ENCODE measurements at regions not wholly inside any gene's neighbourhood (a gene's known extent, or its start where the extent isn't known, plus 50 kb on each side); places are given as distances from the start of the nearest gene placed in this dataset.

DNA sequence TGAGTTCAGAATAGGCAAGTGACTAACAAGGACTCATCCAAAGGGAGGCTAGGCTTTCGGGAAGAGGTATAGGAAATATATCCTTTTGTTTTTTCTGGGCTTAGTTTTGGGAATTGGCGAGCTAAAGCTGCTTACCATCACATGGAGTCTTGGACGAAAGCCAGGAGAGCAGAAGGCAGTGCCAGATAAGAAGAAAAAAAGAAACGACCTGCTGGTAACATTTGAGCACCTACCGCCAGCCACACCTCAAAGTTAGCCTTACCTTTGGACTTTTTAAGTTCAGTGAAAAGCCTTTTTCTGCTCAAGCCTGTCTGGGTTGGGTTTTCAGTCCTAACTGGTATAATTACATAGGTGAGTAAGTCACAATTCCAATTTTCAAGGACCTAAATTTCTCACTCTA lies 85.1 kb upstream of the LCORL start:
- CTCF ChIA-PET = no interaction called here
- dilution Hi-C loops (cut with MboI; ENCODE audit: extremely low pct_ligation_motif_present, low sequenced_read_pairs) = no loop called here

DNA sequence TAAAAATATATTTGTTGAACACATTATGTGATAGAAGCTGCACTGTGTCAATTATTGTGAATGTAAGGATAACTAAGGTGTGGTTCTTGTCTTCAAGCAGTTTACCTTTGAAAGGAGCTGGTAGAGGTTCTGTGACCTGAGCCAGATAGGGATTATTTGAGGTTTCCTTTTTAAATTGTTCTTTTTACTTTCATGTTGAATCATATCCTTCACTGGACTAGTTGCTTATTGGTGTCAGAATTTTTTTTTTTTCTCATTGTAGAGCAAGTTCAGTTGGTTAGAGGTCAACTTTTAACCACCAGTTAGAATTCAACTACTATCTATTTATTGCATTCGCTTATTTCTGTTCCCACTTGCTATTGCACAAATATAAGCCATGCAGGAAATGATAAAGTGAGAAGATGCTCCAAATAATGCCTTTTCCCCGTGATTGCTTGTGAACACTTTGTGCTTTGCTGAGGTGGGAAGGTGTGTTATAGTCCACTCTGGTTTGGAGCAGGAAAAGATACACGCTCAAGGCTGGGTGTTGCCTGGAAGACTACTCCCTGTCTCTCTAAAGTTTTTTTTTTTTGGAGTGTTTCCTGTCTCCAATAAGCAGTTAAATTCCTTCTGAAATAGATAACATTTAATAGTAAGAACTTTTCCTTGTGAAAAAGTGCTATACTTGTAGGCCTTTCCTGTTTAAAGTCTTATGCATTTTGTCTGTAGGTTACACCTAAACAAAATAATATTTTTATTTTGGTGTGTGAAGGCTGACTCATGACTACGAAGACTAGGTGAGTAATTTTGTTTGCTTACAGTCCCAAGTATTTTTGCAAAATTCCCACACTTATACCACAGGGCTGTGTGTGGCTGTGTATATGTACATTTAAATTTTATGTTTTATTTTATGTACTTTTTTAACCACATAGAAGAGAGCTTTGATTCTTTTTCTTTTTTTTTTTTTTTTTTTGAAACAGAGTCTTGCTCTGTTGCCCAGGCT lies 83.8 kb upstream of the LCORL start:
- no TSS peak for BruUV-seq (replicated peaks)
- Histone ChIP-seq H3K9me3 (replicated peaks; ENCODE audit: control insufficient read depth, insufficient read depth, low read length) (no peaks in the 10 kb centered on the region), H3K27me3 (ENCODE audit: control insufficient read depth in 2 of 2, insufficient read depth in 2 of 2, low read length in 2 of 2) (no peaks in the 10 kb centered on the region), H3K79me2 (ENCODE audit: control insufficient read depth, insufficient read depth, low read length) (no peaks in the 10 kb centered on the region), H3K4me2 (ENCODE audit: insufficient read depth, low read length) (peak overlapping the region; percentile 38), H3K9ac (replicated peaks; ENCODE audit: extremely low read depth, insufficient read depth, low read length) (no peak overlapping the region), H4K20me1 (replicated peaks; ENCODE audit: control insufficient read depth, extremely low read depth, insufficient read depth, low read length) (no peaks in the 10 kb centered on the region), H3K4me3 (replicated peaks in 1 of 3; ENCODE audit: insufficient read depth in 1 of 3, low read depth in 1 of 3, low read length in 3 of 3) (no peak overlapping the region), H3K27ac (ENCODE audit: insufficient read depth, low read depth, low read length) (peak overlapping the region; percentile 46), H3K4me1 (ENCODE audit: control insufficient read depth, extremely low read depth, insufficient read depth, low read length) (peaks cover 36% of the 10 kb centered on the region), H2AFZ (ENCODE audit: low read depth, low read length) (no peak overlapping the region), H3K9me1 (replicated peaks; ENCODE audit: control insufficient read depth, extremely low read depth, insufficient read depth, low read length) (no peaks in the 10 kb centered on the region), H3K36me3 (ENCODE audit: control insufficient read depth in 2 of 2, extremely low read depth in 1 of 2, insufficient read depth in 2 of 2, low read length in 2 of 2) (no peaks in the 10 kb centered on the region)
- dilution Hi-C loops (cut with MboI; ENCODE audit: extremely low pct_ligation_motif_present, low sequenced_read_pairs) = no loop called here
- ChIA-PET CTCF (interaction anchor here (0.6 to 1.5 kb wide), 2 partner anchors 26 to 29 kb away, joined by 3 to 5 read pairs; no protein-coding TSS in a partner anchor), POLR2A (no interaction called here)
- TF ChIP-seq POLR2AphosphoS5 (IDR thresholded peaks at IDR 0.05; ENCODE audit: insufficient read depth, low read depth, low read length) (no peak), FOS (IDR thresholded peaks at IDR 0.05; ENCODE audit: borderline replicate concordance, insufficient read depth, low read length) (peak; percentile 32), JUN (IDR thresholded peaks at IDR 0.05; ENCODE audit: borderline replicate concordance, insufficient read depth, insufficient read length, low read depth) (no peak), GATA2 (IDR thresholded peaks at IDR 0.05; ENCODE audit: insufficient read depth, insufficient read length, low read depth, low read length) (no peak), POLR2A (IDR thresholded peaks at IDR 0.05; ENCODE audit: low read depth, low read length) (no peak), MYC (IDR thresholded peaks at IDR 0.05; ENCODE audit: low read depth, low read length) (no peak)
- TF ChIP-seq, protein P1, sequence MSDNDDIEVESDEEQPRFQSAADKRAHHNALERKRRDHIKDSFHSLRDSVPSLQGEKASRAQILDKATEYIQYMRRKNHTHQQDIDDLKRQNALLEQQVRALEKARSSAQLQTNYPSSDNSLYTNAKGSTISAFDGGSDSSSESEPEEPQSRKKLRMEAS (IDR thresholded peaks at IDR 0.05; ENCODE audit: insufficient read depth, insufficient read length) = no peak
- TF ChIP-seq, protein P2, sequence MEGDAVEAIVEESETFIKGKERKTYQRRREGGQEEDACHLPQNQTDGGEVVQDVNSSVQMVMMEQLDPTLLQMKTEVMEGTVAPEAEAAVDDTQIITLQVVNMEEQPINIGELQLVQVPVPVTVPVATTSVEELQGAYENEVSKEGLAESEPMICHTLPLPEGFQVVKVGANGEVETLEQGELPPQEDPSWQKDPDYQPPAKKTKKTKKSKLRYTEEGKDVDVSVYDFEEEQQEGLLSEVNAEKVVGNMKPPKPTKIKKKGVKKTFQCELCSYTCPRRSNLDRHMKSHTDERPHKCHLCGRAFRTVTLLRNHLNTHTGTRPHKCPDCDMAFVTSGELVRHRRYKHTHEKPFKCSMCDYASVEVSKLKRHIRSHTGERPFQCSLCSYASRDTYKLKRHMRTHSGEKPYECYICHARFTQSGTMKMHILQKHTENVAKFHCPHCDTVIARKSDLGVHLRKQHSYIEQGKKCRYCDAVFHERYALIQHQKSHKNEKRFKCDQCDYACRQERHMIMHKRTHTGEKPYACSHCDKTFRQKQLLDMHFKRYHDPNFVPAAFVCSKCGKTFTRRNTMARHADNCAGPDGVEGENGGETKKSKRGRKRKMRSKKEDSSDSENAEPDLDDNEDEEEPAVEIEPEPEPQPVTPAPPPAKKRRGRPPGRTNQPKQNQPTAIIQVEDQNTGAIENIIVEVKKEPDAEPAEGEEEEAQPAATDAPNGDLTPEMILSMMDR (IDR thresholded peaks at IDR 0.05; ENCODE audit: extremely low read depth in 1 of 2, insufficient read depth in 1 of 2, low read depth in 1 of 2, low read length in 2 of 2) = no peak
- DNase-seq (ENCODE audit: low read depth, low spot score) = peak; percentile 57
- intact Hi-C loops (cut with micrococcal nuclease) = loop anchor here (5.0 kb wide), 1 partner anchor 212 kb away; no protein-coding TSS in a partner anchor
- FAIRE-seq = no peak

More for the DNA sequence above, 85.1 kb upstream of the LCORL start:
- H3K4me2 ChIP-seq (ENCODE audit: insufficient read depth, low read length) = no peak overlapping the region
- H2AFZ ChIP-seq (ENCODE audit: low read depth, low read length) = no peak overlapping the region
- H3K9ac ChIP-seq (replicated peaks; ENCODE audit: extremely low read depth, insufficient read depth, low read length) = no peak overlapping the region
- FAIRE-seq = no peak
- intact Hi-C loops (cut with micrococcal nuclease) = loop anchor here (5.0 kb wide), 1 partner anchor 211 kb away; no protein-coding TSS in a partner anchor
- TF ChIP-seq POLR2AphosphoS5 (IDR thresholded peaks at IDR 0.05; ENCODE audit: insufficient read depth, low read depth, low read length) (no peak), FOS (IDR thresholded peaks at IDR 0.05; ENCODE audit: borderline replicate concordance, insufficient read depth, low read length) (no peak)
- DNase-seq (ENCODE audit: low read depth, low spot score) = peak; percentile 74
- BruUV-seq (replicated peaks) = no TSS peak
- H3K27me3 ChIP-seq (ENCODE audit: control insufficient read depth in 2 of 2, insufficient read depth in 2 of 2, low read length in 2 of 2) = no peaks in the 10 kb centered on the region
- POLR2A ChIA-PET = no interaction called here
- H3K4me3 ChIP-seq (replicated peaks in 1 of 3; ENCODE audit: insufficient read depth in 1 of 3, low read depth in 1 of 3, low read length in 3 of 3) = no peak overlapping the region
- no peaks in the 10 kb centered on the region for H3K79me2 ChIP-seq (ENCODE audit: control insufficient read depth, insufficient read depth, low read length)
- H3K9me1 ChIP-seq (replicated peaks; ENCODE audit: control insufficient read depth, extremely low read depth, insufficient read depth, low read length) = no peaks in the 10 kb centered on the region
- H3K27ac ChIP-seq (ENCODE audit: insufficient read depth, low read depth, low read length) = no peak overlapping the region
- H4K20me1 ChIP-seq (replicated peaks; ENCODE audit: control insufficient read depth, extremely low read depth, insufficient read depth, low read length) = no peaks in the 10 kb centered on the region
- H3K9me3 ChIP-seq (replicated peaks; ENCODE audit: control insufficient read depth, insufficient read depth, low read length) = no peaks in the 10 kb centered on the region
- no peaks in the 10 kb centered on the region for H3K36me3 ChIP-seq (ENCODE audit: control insufficient read depth in 2 of 2, extremely low read depth in 1 of 2, insufficient read depth in 2 of 2, low read length in 2 of 2)
- H3K4me1 ChIP-seq (ENCODE audit: control insufficient read depth, extremely low read depth, insufficient read depth, low read length) = peaks cover 49% of the 10 kb centered on the region

Data from endothelial cell of umbilical vein (primary cell).